RWPE2 (cell line): ENCODE measurements at regions not wholly inside any gene's neighbourhood (a gene's known extent, or its start where the extent isn't known, plus 50 kb on each side); places are given as distances from the start of the nearest gene placed in this dataset.

Experiments
- ATAC-seq: fragments of 200-7000 bp; cut with Tn5 transposase; 3 replicates; pipeline ENCODE4 v1.9.1; 2021; ENCODE audit warnings: low read depth
- DNase-seq: peaks from one replicate; pipeline ENCODE4 v3.0.0-alpha.2; 2020; ENCODE audit warnings: low spot score
- H3K27ac ChIP-seq: fragments of 450-650 bp; 2 replicates; pipeline ENCODE4 v1.5.1; 2017; ENCODE audit warnings: mild to moderate bottlenecking; ENCODE audit not compliant: poor library complexity, severe bottlenecking
- H3K27me3 ChIP-seq: fragments of 250-450 bp; sonication (Bioruptor Pico); 2 replicates; pipeline ENCODE4 v1.5.1; 2021; ENCODE audit warnings: mild to moderate bottlenecking, moderate library complexity; ENCODE audit not compliant: insufficient read depth, poor library complexity, severe bottlenecking
- H3K36me3 ChIP-seq: fragments of 250-450 bp; sonication (Bioruptor Pico); 2 replicates; pipeline ENCODE4 v1.5.1; 2020; ENCODE audit warnings: low read depth, mild to moderate bottlenecking, moderate library complexity
- H3K4me1 ChIP-seq: fragments of 250-450 bp; sonication (Bioruptor Pico); 2 replicates; pipeline ENCODE4 v1.5.1; 2021; ENCODE audit warnings: mild to moderate bottlenecking, moderate library complexity; ENCODE audit not compliant: insufficient read depth, poor library complexity, severe bottlenecking
- H3K4me3 ChIP-seq: fragments of 250-450 bp; sonication (Bioruptor Pico); 2 replicates; pipeline ENCODE4 v1.5.1; 2021; ENCODE audit warnings: mild to moderate bottlenecking, moderate library complexity; ENCODE audit not compliant: severe bottlenecking
- H3K9me3 ChIP-seq: fragments of 250-450 bp; sonication (Bioruptor Pico); 2 replicates; pipeline ENCODE4 v1.5.1; 2021; ENCODE audit warnings: mild to moderate bottlenecking, moderate library complexity; ENCODE audit not compliant: severe bottlenecking
- TF ChIP-seq, protein P1 (sequence below): fragments of 450-650 bp; IDR thresholded peaks from one replicate; pipeline ENCODE4 v1.5.1; 2017; ENCODE audit warnings: mild to moderate bottlenecking, moderate library complexity; ENCODE audit not compliant: poor library complexity, severe bottlenecking

DNA sequence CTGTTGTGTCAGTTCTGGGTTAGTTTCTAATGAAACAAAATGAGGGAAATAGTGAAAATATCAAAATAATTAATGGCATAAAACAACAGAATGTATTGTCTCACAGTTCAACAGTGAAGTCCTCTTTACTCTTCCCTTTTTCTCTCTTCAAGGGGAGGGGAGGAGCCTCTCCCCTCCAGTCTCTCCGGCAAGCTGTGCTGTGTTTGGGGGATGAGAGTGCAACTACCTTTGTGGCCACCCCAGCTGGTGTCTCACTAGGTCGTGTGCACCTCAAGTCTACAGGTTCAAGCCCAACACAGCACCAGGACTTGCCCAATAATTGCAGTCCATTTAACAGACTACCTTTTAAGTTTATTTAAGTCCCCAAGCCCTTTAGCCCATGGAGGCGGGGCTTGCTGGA is 271.7 kb upstream of the DOK6 start:
- TF ChIP-seq, protein P1, sequence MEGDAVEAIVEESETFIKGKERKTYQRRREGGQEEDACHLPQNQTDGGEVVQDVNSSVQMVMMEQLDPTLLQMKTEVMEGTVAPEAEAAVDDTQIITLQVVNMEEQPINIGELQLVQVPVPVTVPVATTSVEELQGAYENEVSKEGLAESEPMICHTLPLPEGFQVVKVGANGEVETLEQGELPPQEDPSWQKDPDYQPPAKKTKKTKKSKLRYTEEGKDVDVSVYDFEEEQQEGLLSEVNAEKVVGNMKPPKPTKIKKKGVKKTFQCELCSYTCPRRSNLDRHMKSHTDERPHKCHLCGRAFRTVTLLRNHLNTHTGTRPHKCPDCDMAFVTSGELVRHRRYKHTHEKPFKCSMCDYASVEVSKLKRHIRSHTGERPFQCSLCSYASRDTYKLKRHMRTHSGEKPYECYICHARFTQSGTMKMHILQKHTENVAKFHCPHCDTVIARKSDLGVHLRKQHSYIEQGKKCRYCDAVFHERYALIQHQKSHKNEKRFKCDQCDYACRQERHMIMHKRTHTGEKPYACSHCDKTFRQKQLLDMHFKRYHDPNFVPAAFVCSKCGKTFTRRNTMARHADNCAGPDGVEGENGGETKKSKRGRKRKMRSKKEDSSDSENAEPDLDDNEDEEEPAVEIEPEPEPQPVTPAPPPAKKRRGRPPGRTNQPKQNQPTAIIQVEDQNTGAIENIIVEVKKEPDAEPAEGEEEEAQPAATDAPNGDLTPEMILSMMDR, result no peak
- DNase-seq (no peak), ATAC-seq (no peak)
- no peak overlapping the region for H3K27ac ChIP-seq
- H3K4me3 ChIP-seq, result no peak overlapping the region
- H3K36me3 ChIP-seq, result no peaks in the 10 kb centered on the region
- H3K4me1 ChIP-seq, result no peaks in the 10 kb centered on the region
- H3K9me3 ChIP-seq, result no peaks in the 10 kb centered on the region
- H3K27me3 ChIP-seq, result no peaks in the 10 kb centered on the region

DNA sequence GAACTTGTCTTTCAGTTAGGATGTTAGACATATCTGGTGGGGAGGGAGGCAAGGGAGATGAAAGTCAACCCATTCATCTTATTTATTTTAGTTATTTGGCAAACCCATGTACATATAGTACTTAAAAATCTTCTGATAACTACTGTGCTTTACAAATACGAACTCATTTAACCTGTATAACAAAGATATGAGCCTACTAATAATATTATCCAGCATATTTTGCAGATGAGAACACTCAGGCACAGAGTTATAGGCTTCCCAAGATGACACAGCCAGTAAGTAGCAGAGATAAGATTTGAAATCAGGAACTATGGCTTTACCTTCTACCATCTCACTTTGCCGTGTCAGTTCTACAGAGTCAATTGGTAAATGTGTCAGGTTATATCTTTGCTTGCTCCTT is 262.6 kb upstream of the DOK6 start:
- ATAC-seq (no peak), DNase-seq (no peak)
- Histone ChIP-seq H3K4me3 (no peak overlapping the region), H3K9me3 (no peaks in the 10 kb centered on the region), H3K36me3 (no peaks in the 10 kb centered on the region), H3K27ac (no peak overlapping the region), H3K27me3 (no peaks in the 10 kb centered on the region), H3K4me1 (no peaks in the 10 kb centered on the region)
- TF ChIP-seq, protein P1, result no peak

- Histone ChIP-seq H3K4me1 (no peaks in the 10 kb centered on the region), H3K36me3 (no peaks in the 10 kb centered on the region), H3K4me3 (no peak overlapping the region), H3K27me3 (no peaks in the 10 kb centered on the region), H3K9me3 (no peaks in the 10 kb centered on the region), H3K27ac (no peak overlapping the region)
- TF ChIP-seq, protein P1, result no peak
- no peak for ATAC-seq
- no peak for DNase-seq
These were observed 257.6 kb upstream of the DOK6 start for GRCh38 chr18:69143084-69143483.

- DNase-seq (no peak), ATAC-seq (no peak)
- TF ChIP-seq, protein P1, result no peak
- H3K36me3 ChIP-seq, result no peaks in the 10 kb centered on the region
- peaks cover 3% of the 10 kb centered on the region for H3K27me3 ChIP-seq
- no peak overlapping the region for H3K4me3 ChIP-seq
- no peaks in the 10 kb centered on the region for H3K4me1 ChIP-seq
- H3K9me3 ChIP-seq, result no peaks in the 10 kb centered on the region
- no peak overlapping the region for H3K27ac ChIP-seq
These were observed 248.3 kb upstream of the DOK6 start for GRCh38 chr18:69152436-69152835.

- Histone ChIP-seq H3K9me3 (no peaks in the 10 kb centered on the region), H3K27ac (no peak overlapping the region), H3K4me1 (no peaks in the 10 kb centered on the region), H3K36me3 (no peaks in the 10 kb centered on the region), H3K27me3 (no peaks in the 10 kb centered on the region), H3K4me3 (no peak overlapping the region)
- TF ChIP-seq, protein P1, result no peak
- DNase-seq, result no peak
- ATAC-seq, result no peak
These were observed 242.8 kb upstream of the DOK6 start for GRCh38 chr18:69157906-69158305.
